ENCODE measurements at regions not wholly inside any gene's neighbourhood (a gene's known extent, or its start where the extent isn't known, plus 50 kb on each side); places are given as distances from the start of the nearest gene placed in this dataset.

GRCh38 chr11:42397483-42397882 lies 914.3 kb upstream of the API5 start:
- no peaks in the 10 kb centered on the region for H3K27me3 ChIP-seq
- H3K27ac ChIP-seq: no peak overlapping the region
- no peaks in the 10 kb centered on the region for H3K4me1 ChIP-seq
- no peak for FAIRE-seq
- no peak for DNase-seq
- H3K4me3 ChIP-seq: no peak overlapping the region
- no peak for ATAC-seq
- intact Hi-C loops (cut with DNase I): no loop called here
- H3K36me3 ChIP-seq: no peaks in the 10 kb centered on the region
- TF ChIP-seq CTCF (IDR thresholded peaks at IDR 0.05): no peak
- H3K9me3 ChIP-seq: no peaks in the 10 kb centered on the region

GRCh38 chr11:42407341-42407740 lies 904.5 kb upstream of the API5 start:
- ATAC-seq (peak in 1 of 4 donors; percentile 14), FAIRE-seq (no peak), DNase-seq (no peak)
- 11% methylated on average over 3 of the region's 3 CpGs for WGBS, 2 donors
- Histone ChIP-seq H3K27ac (no peak overlapping the region), H3K36me3 (no peaks in the 10 kb centered on the region), H3K4me1 (no peaks in the 10 kb centered on the region), H3K9me3 (no peaks in the 10 kb centered on the region), H3K27me3 (no peaks in the 10 kb centered on the region), H3K4me3 (no peak overlapping the region)
- intact Hi-C loops (cut with DNase I): no loop called here
- TF ChIP-seq CTCF (IDR thresholded peaks at IDR 0.05): no peak

- Histone ChIP-seq H3K36me3 (no peaks in the 10 kb centered on the region), H3K9me3 (no peaks in the 10 kb centered on the region), H3K27ac (no peak overlapping the region), H3K27me3 (peaks cover 0 to 3% (median 0%) of the 10 kb centered on the region in 4 donors), H3K4me1 (no peaks in the 10 kb centered on the region), H3K4me3 (no peak overlapping the region)
- WGBS, 2 donors: 53 to 66% methylated on average over 6 of the region's 6 CpGs
- FAIRE-seq (no peak), DNase-seq (no peak), ATAC-seq (no peak)
- intact Hi-C loops (cut with DNase I): no loop called here
- no peak for TF ChIP-seq CTCF (IDR thresholded peaks at IDR 0.05)
Observed at GRCh38 chr11:42410251-42410955, 901.4 kb upstream of the API5 start.

GRCh38 chr11:42412590-42412989 lies 899.2 kb upstream of the API5 start:
- Histone ChIP-seq H3K4me1 (no peaks in the 10 kb centered on the region), H3K27ac (no peak overlapping the region), H3K4me3 (no peak overlapping the region), H3K36me3 (no peaks in the 10 kb centered on the region), H3K9me3 (no peaks in the 10 kb centered on the region), H3K27me3 (peaks cover 0 to 3% (median 0%) of the 10 kb centered on the region in 4 donors)
- TF ChIP-seq CTCF (IDR thresholded peaks at IDR 0.05): no peak
- WGBS, 2 donors: 14 to 17% methylated on average over 4 of the region's 4 CpGs
- FAIRE-seq (no peak), DNase-seq (no peak), ATAC-seq (no peak)
- intact Hi-C loops (cut with DNase I): no loop called here

GRCh38 chr11:42417691-42418090 lies 894.1 kb upstream of the API5 start:
- FAIRE-seq: no peak
- ATAC-seq: no peak
- intact Hi-C loops (cut with DNase I): no loop called here
- no peaks in the 10 kb centered on the region for H3K36me3 ChIP-seq
- H3K27me3 ChIP-seq: peaks cover 0 to 3% (median 0%) of the 10 kb centered on the region in 4 donors
- DNase-seq: no peak
- no peaks in the 10 kb centered on the region for H3K9me3 ChIP-seq
- no peak for TF ChIP-seq CTCF (IDR thresholded peaks at IDR 0.05)
- no peak overlapping the region for H3K27ac ChIP-seq
- H3K4me3 ChIP-seq: no peak overlapping the region
- H3K4me1 ChIP-seq: no peaks in the 10 kb centered on the region
